PC-9 (cell line): ENCODE measurements at regions not wholly inside any gene's neighbourhood (a gene's known extent, or its start where the extent isn't known, plus 50 kb on each side); places are given as distances from the start of the nearest gene placed in this dataset.

Experiments used
- BruUV-seq: library from RNA; stranded (reverse); fragments of 400-500 nt; replicated peaks from 2 replicates; lab custom pipeline; 2021; lab: Mats Ljungman, UMichigan
- CTCF ChIA-PET: fragments of 300-600 bp; sonication (Branson Sonifier 250); formaldehyde crosslinking; loops from one replicate; lab custom pipeline; 2022; ENCODE audit warnings: antibody characterized with exemption; lab: Charles Lee
- POLR2A ChIA-PET: fragments of 300-600 bp; sonication (Branson Sonifier 250); formaldehyde crosslinking; loops from one replicate; lab custom pipeline; 2022; ENCODE audit warnings: antibody characterized with exemption; ENCODE audit not compliant: unreplicated experiment; lab: Charles Lee
- DNase-seq, 2 experiments: peaks; one replicate each; pipeline versions ENCODE4 v3.0.0 to v3.0.0-alpha.2; 2015 to 2022; ENCODE audit warnings: mixed read lengths in 1 of 2
- H2AFZ ChIP-seq: fragments of 200-600 bp; sonication (generic); 2 replicates; pipeline ENCODE4 v1.8.1; 2017; ENCODE audit warnings: antibody characterized with exemption
- H3F3A ChIP-seq: fragments of 200-600 bp; sonication (generic); 2 replicates; pipeline ENCODE4 v1.8.1; 2017; ENCODE audit warnings: antibody characterized with exemption, mild to moderate bottlenecking, low read depth; ENCODE audit not compliant: insufficient read depth
- H3K27ac ChIP-seq: fragments of 200-600 bp; sonication (generic); 2 replicates; pipeline ENCODE4 v1.6.1; 2016; ENCODE audit warnings: mixed run types
- H3K27me3 ChIP-seq: fragments of 200-600 bp; sonication (generic); 2 replicates; pipeline ENCODE4 v1.6.1; 2016; ENCODE audit warnings: low read depth, mixed run types; ENCODE audit not compliant: insufficient read depth
- H3K36me3 ChIP-seq: fragments of 200-600 bp; sonication (generic); 2 replicates; pipeline ENCODE4 v1.6.1; 2016; ENCODE audit warnings: low read depth, mixed run types
- H3K4me1 ChIP-seq: fragments of 200-600 bp; sonication (generic); replicated peaks from 2 replicates; pipeline ENCODE4 v1.6.1; 2016; ENCODE audit warnings: mixed run types; ENCODE audit not compliant: insufficient read depth
- H3K4me2 ChIP-seq: fragments of 200-600 bp; sonication (generic); 2 replicates; pipeline ENCODE4 v1.6.1; 2017; ENCODE audit warnings: mixed run types
- H3K4me3 ChIP-seq: fragments of 200-600 bp; sonication (generic); 2 replicates; pipeline ENCODE4 v1.6.1; 2016; ENCODE audit warnings: mixed run types
- H3K79me2 ChIP-seq: fragments of 200-600 bp; sonication (generic); 2 replicates; pipeline ENCODE4 v1.6.1; 2017; ENCODE audit warnings: low read depth, mixed run types
- H3K9me2 ChIP-seq: fragments of 200-600 bp; sonication (generic); 2 replicates; pipeline ENCODE4 v1.8.1; 2017; ENCODE audit warnings: mild to moderate bottlenecking; ENCODE audit not compliant: insufficient read depth
- H3K9me3 ChIP-seq: fragments of 200-600 bp; sonication (generic); 2 replicates; pipeline ENCODE4 v1.8.1; 2016; ENCODE audit warnings: low read depth; ENCODE audit not compliant: insufficient read depth
- H4K20me1 ChIP-seq: fragments of 200-600 bp; sonication (generic); 2 replicates; pipeline ENCODE4 v1.8.1; 2017; ENCODE audit not compliant: insufficient read depth
- EZH2 ChIP-seq: fragments of 200-600 bp; sonication (generic); IDR thresholded peaks from 2 replicates; pipeline ENCODE4 v1.8.0; 2017; ENCODE audit warnings: antibody characterized with exemption, low read depth
- intact Hi-C: fragments of 100-400 bp; cut with micrococcal nuclease; formaldehyde crosslinking; loops from one replicate; pipeline ENCODE4 v1.10.0; 2022; ENCODE audit not compliant: unreplicated experiment
- TF ChIP-seq, protein P1 (sequence below): fragments of 200-600 bp; sonication (generic); conservative IDR thresholded peaks from 2 replicates; pipeline ENCODE4 v1.6.1; 2017; ENCODE audit warnings: mixed run types, antibody characterized with exemption, mild to moderate bottlenecking, moderate library complexity

DNA sequence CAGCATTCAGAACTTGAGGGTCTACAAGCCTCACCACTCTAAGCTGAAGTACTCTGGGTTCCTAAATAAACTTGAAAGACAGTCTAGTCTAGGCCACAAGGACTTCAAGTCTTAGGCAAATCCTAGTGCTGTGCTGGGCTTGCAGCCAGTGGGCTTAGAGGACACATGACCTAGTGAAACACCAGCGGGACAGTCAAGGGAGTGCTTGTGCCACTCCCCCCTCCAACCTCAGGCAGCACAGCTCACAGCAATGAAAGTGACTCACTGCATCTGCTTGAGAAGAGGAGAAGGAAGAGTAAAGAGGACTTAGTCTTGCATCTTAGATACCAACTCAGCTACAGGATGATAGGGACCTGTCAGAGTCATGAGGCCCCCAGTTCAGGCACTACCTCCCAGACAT is 438.1 kb downstream of the IPO8 start:
- TF ChIP-seq EZH2, result no peak
- TF ChIP-seq, protein P1, sequence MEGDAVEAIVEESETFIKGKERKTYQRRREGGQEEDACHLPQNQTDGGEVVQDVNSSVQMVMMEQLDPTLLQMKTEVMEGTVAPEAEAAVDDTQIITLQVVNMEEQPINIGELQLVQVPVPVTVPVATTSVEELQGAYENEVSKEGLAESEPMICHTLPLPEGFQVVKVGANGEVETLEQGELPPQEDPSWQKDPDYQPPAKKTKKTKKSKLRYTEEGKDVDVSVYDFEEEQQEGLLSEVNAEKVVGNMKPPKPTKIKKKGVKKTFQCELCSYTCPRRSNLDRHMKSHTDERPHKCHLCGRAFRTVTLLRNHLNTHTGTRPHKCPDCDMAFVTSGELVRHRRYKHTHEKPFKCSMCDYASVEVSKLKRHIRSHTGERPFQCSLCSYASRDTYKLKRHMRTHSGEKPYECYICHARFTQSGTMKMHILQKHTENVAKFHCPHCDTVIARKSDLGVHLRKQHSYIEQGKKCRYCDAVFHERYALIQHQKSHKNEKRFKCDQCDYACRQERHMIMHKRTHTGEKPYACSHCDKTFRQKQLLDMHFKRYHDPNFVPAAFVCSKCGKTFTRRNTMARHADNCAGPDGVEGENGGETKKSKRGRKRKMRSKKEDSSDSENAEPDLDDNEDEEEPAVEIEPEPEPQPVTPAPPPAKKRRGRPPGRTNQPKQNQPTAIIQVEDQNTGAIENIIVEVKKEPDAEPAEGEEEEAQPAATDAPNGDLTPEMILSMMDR, result no peak
- no peaks in the 10 kb centered on the region for H3K9me2 ChIP-seq
- no peaks in the 10 kb centered on the region for H3K27me3 ChIP-seq
- H3K4me3 ChIP-seq, result no peak overlapping the region
- intact Hi-C loops, result no loop called here
- H3F3A ChIP-seq, result no peaks in the 10 kb centered on the region
- no TSS peak for BruUV-seq
- no peak overlapping the region for H3K4me2 ChIP-seq
- ChIA-PET CTCF (no interaction called here), POLR2A (no interaction called here)
- no peaks in the 10 kb centered on the region for H4K20me1 ChIP-seq
- H3K79me2 ChIP-seq, result no peaks in the 10 kb centered on the region
- H3K36me3 ChIP-seq, result no peaks in the 10 kb centered on the region
- H3K27ac ChIP-seq, result no peak overlapping the region
- no peak overlapping the region for H2AFZ ChIP-seq
- H3K9me3 ChIP-seq, result no peaks in the 10 kb centered on the region
- H3K4me1 ChIP-seq, result no peaks in the 10 kb centered on the region
- DNase-seq, result no peak

DNA sequence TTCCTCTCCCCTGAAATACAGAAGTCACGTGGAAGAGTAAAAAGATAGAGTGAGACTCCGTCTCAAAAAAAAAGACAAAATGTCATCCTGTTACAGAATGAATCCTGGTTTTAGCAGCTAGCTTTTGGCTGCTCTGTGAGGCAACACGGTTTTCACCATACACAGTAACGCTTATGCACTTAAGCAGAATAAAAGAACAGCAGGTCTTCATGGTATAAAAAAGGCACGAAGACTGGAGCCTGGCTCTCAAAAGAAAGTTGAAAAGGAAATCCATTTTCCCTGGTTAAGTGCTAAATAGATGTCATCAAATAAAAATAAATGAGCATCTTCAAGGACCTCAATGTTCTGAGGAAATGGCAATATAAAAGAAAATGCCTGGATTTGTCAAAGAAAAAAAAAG is 444.1 kb downstream of the IPO8 start:
- Histone ChIP-seq H3K36me3 (no peaks in the 10 kb centered on the region), H3K79me2 (no peaks in the 10 kb centered on the region), H4K20me1 (no peaks in the 10 kb centered on the region), H3K4me2 (no peak overlapping the region), H3K27me3 (no peaks in the 10 kb centered on the region), H3K4me3 (no peak overlapping the region), H3K27ac (no peak overlapping the region), H3K9me2 (no peaks in the 10 kb centered on the region), H2AFZ (no peak overlapping the region), H3K9me3 (no peaks in the 10 kb centered on the region), H3K4me1 (no peaks in the 10 kb centered on the region), H3F3A (no peaks in the 10 kb centered on the region)
- TF ChIP-seq, protein P1, result no peak
- TF ChIP-seq EZH2, result no peak
- POLR2A ChIA-PET, result no interaction called here
- BruUV-seq, result no TSS peak
- no peak for DNase-seq
- CTCF ChIA-PET, result no interaction called here
- intact Hi-C loops, result no loop called here

DNA sequence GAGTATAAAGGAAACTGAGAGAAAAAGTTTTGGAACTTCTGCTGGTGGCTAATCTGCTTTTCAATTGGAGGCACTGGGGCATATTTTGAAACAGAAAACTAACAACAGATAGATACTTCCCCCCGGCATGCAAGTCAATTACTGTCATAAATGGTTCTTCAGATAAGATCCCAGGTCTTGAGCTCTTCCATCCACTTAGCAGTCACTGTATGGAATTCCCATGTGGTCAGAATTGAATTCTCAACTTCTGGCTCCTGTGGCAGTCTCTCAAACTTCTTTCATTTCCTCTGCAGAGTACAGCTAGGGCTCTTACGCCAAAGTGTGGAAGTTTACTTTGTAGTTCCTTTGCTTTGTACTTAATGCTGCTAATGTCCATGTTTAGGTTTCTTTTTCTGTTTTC is 452.2 kb downstream of the IPO8 start:
- no peak overlapping the region for H3K27ac ChIP-seq
- DNase-seq, result no peak
- H3K4me3 ChIP-seq, result no peak overlapping the region
- POLR2A ChIA-PET, result no interaction called here
- TF ChIP-seq, protein P1, result no peak
- TF ChIP-seq EZH2, result no peak
- no peak overlapping the region for H2AFZ ChIP-seq
- intact Hi-C loops, result no loop called here
- CTCF ChIA-PET, result no interaction called here
- H3K27me3 ChIP-seq, result no peaks in the 10 kb centered on the region
- BruUV-seq, result no TSS peak
- no peak overlapping the region for H3K4me2 ChIP-seq
- H3K9me3 ChIP-seq, result no peaks in the 10 kb centered on the region
- no peaks in the 10 kb centered on the region for H3F3A ChIP-seq
- H3K4me1 ChIP-seq, result no peaks in the 10 kb centered on the region
- no peaks in the 10 kb centered on the region for H3K36me3 ChIP-seq
- H3K79me2 ChIP-seq, result no peaks in the 10 kb centered on the region
- no peaks in the 10 kb centered on the region for H4K20me1 ChIP-seq
- H3K9me2 ChIP-seq, result no peaks in the 10 kb centered on the region
